SK-N-MC (cell line): ENCODE measurements at regions not wholly inside any gene's neighbourhood (a gene's known extent, or its start where the extent isn't known, plus 50 kb on each side); places are given as distances from the start of the nearest gene placed in this dataset.
"Not testable (repeated sequence)": the region's sequence is repeated elsewhere in the genome, so short reads cannot be mapped to it uniquely, and the experiment has no call there.

Source experiments
- DNase-seq: peaks from one replicate; pipeline ENCODE4 v3.0.0-alpha.2; 2011; ENCODE audit warnings: low read depth, low spot score
- H3K27ac ChIP-seq: fragments of 200-600 bp; sonication (generic); 2 replicates; pipeline ENCODE4 v1.5.1; 2016; ENCODE audit warnings: mixed run types
- H3K36me3 ChIP-seq: fragments of 200-600 bp; sonication (generic); 2 replicates; pipeline ENCODE4 v1.6.1; 2017; ENCODE audit warnings: antibody characterized with exemption, low read length, mixed read lengths; ENCODE audit not compliant: insufficient read depth
- H3K4me3 ChIP-seq: fragments of 200-600 bp; sonication (generic); 2 replicates; pipeline ENCODE4 v1.5.1; 2016
- H3K9ac ChIP-seq: fragments of 200-600 bp; sonication (generic); 2 replicates; pipeline ENCODE4 v1.8.0; 2017; ENCODE audit warnings: mixed run types, mixed read lengths; ENCODE audit not compliant: insufficient read length
- H3K9me3 ChIP-seq: fragments of 200-600 bp; sonication (generic); 2 replicates; pipeline ENCODE4 v1.6.1; 2017; ENCODE audit warnings: low read depth, mild to moderate bottlenecking, antibody characterized with exemption, low read length, moderate library complexity, mixed read lengths
- EZH2 ChIP-seq: fragments of 200-600 bp; sonication (generic); IDR thresholded peaks from one replicate; pipeline ENCODE4 v1.6.1; 2017; ENCODE audit warnings: antibody characterized with exemption
- FOXP2 ChIP-seq: optimal IDR thresholded peaks from 2 replicates; pipeline ENCODE3; 2011; ENCODE audit warnings: mild to moderate bottlenecking, moderate library complexity; ENCODE audit not compliant: insufficient read depth; ENCODE audit errors: extremely low read length, control extremely low read depth
- POLR2AphosphoS5 ChIP-seq: IDR thresholded peaks from 2 replicates; pipeline ENCODE4 v1.6.1; 2012; ENCODE audit warnings: mild to moderate bottlenecking, low read depth, low read length, borderline replicate concordance

GRCh38 chr2:180609626-180610340 lies 370.6 kb upstream of the UBE2E3 start:
- TF ChIP-seq FOXP2 (no peak), EZH2 (no peak), POLR2AphosphoS5 (no peak)
- H3K9ac ChIP-seq, result no peak overlapping the region
- no peak for DNase-seq

GRCh38 chr2:180607514-180608049 lies 372.8 kb upstream of the UBE2E3 start:
- H3K4me3 ChIP-seq, result no peak overlapping the region
- H3K9ac ChIP-seq, result no peak overlapping the region
- TF ChIP-seq EZH2, result no peak
- TF ChIP-seq FOXP2, result no peak
- no peak for TF ChIP-seq POLR2AphosphoS5
- DNase-seq, result no peak
- H3K36me3 ChIP-seq, result no peaks in the 10 kb centered on the region
- H3K9me3 ChIP-seq, result no peaks in the 10 kb centered on the region
- no peak overlapping the region for H3K27ac ChIP-seq

More at GRCh38 chr2:180609626-180610340, 370.6 kb upstream of the UBE2E3 start:
- Histone ChIP-seq H3K4me3 (no peak overlapping the region), H3K9me3 (no peaks in the 10 kb centered on the region), H3K36me3 (no peaks in the 10 kb centered on the region), H3K27ac (no peak overlapping the region)

- no peak overlapping the region for H3K27ac ChIP-seq
- DNase-seq, result no peak
- TF ChIP-seq EZH2 (no peak), FOXP2 (no peak), POLR2AphosphoS5 (no peak)
- no peaks in the 10 kb centered on the region for H3K9me3 ChIP-seq
- no peak overlapping the region for H3K4me3 ChIP-seq
- no peak overlapping the region for H3K9ac ChIP-seq
- no peaks in the 10 kb centered on the region for H3K36me3 ChIP-seq
Observed at GRCh38 chr2:180604077-180604476, 376.3 kb upstream of the UBE2E3 start.

GRCh38 chr2:180601016-180601415 lies 379.4 kb upstream of the UBE2E3 start:
- Histone ChIP-seq H3K36me3 (no peaks in the 10 kb centered on the region), H3K4me3 (no peak overlapping the region), H3K9ac (no peak overlapping the region), H3K27ac (no peak overlapping the region), H3K9me3 (no peaks in the 10 kb centered on the region)
- TF ChIP-seq EZH2 (no peak), POLR2AphosphoS5 (no peak), FOXP2 (no peak)
- DNase-seq, result no peak

GRCh38 chr2:180599804-180600203 lies 380.6 kb upstream of the UBE2E3 start:
- no peak for DNase-seq
- no peaks in the 10 kb centered on the region for H3K9me3 ChIP-seq
- H3K4me3 ChIP-seq, result no peak overlapping the region
- H3K9ac ChIP-seq, result no peak overlapping the region
- no peak overlapping the region for H3K27ac ChIP-seq
- H3K36me3 ChIP-seq, result no peaks in the 10 kb centered on the region
- TF ChIP-seq EZH2 (no peak), POLR2AphosphoS5 (no peak), FOXP2 (no peak)

- H3K9me3 ChIP-seq, result no peaks in the 10 kb centered on the region
- H3K36me3 ChIP-seq, result no peaks in the 10 kb centered on the region
- TF ChIP-seq EZH2 (no peak), POLR2AphosphoS5 (no peak), FOXP2 (no peak)
- H3K27ac ChIP-seq, result no peak overlapping the region
- no peak overlapping the region for H3K9ac ChIP-seq
- H3K4me3 ChIP-seq, result no peak overlapping the region
- DNase-seq, result no peak
Observed at GRCh38 chr2:180597179-180597578, 383.2 kb upstream of the UBE2E3 start.

- no peak overlapping the region for H3K4me3 ChIP-seq
- H3K27ac ChIP-seq, result no peak overlapping the region
- no peak for DNase-seq
- no peaks in the 10 kb centered on the region for H3K36me3 ChIP-seq
- no peak overlapping the region for H3K9ac ChIP-seq
- TF ChIP-seq POLR2AphosphoS5 (no peak), FOXP2 (no peak), EZH2 (no peak)
- no peaks in the 10 kb centered on the region for H3K9me3 ChIP-seq
Observed at GRCh38 chr2:180596453-180596852, 384.0 kb upstream of the UBE2E3 start.

GRCh38 chr2:180591947-180592346 lies 388.5 kb upstream of the UBE2E3 start:
- DNase-seq, result no peak
- no peak for TF ChIP-seq FOXP2
- no peak for TF ChIP-seq POLR2AphosphoS5
- TF ChIP-seq EZH2, result no peak
- no peak overlapping the region for H3K27ac ChIP-seq
- no peak overlapping the region for H3K4me3 ChIP-seq
- no peaks in the 10 kb centered on the region for H3K9me3 ChIP-seq
- no peak overlapping the region for H3K9ac ChIP-seq
- no peaks in the 10 kb centered on the region for H3K36me3 ChIP-seq

GRCh38 chr2:180591093-180591781 lies 389.2 kb upstream of the UBE2E3 start:
- DNase-seq, H3K4me3 ChIP-seq, H3K9ac ChIP-seq: not testable (repeated sequence)

More at GRCh38 chr2:180591093-180591781, 389.2 kb upstream of the UBE2E3 start:
- H3K9me3 ChIP-seq, H3K36me3 ChIP-seq, H3K27ac ChIP-seq: not testable (repeated sequence)
